ENCODE measurements at regions not wholly inside any gene's neighbourhood (a gene's known extent, or its start where the extent isn't known, plus 50 kb on each side); places are given as distances from the start of the nearest gene placed in this dataset.
"Not testable (repeated sequence)": the region's sequence is repeated elsewhere in the genome, so short reads cannot be mapped to it uniquely, and the experiment has no call there.

GRCh38 chr2:241983571-241984270 is 114.2 kb downstream of the RTP5 start:
- no peak for DNase-seq (ENCODE audit: low spot score)

DNA sequence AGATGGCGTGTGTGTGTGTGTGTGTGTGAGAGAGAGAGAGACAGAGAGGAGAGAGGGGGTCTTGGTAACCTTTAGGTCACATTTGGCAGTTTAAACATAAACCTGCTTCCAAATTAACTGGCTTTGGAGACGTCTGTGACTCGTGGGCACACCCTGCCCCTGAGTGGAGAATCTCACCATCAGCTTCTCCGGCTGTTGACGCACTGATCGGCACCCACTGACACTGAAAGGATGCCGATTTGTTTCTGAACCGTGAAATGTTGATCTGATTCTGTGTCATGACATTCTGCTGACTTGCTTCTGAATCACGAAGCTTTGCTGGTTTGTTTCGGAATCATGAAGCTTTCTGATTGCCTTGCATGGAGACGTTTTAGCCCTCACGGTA is 114.7 kb downstream of the RTP5 start:
- no peak for DNase-seq (ENCODE audit: low spot score)

DNA sequence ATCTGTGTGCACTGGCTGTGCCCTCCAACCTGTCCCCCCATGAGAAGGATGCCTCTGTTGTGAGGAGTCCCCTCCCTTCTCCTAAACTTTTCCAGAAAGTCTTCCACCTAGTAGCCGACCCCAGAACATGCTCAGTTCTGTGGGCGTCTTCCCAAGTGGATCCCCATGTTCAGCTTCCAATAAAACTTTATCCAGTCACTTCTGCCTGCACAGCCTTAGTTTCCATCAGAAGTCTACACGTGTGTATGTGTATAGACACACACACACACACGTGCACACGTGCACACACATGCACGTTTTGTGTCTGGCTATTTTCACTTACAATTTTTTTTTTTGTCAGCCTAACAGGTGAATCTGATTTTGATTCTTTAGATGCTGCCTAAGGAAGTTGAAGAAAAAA is 115.1 kb downstream of the RTP5 start:
- DNase-seq (ENCODE audit: low spot score): no peak

DNA sequence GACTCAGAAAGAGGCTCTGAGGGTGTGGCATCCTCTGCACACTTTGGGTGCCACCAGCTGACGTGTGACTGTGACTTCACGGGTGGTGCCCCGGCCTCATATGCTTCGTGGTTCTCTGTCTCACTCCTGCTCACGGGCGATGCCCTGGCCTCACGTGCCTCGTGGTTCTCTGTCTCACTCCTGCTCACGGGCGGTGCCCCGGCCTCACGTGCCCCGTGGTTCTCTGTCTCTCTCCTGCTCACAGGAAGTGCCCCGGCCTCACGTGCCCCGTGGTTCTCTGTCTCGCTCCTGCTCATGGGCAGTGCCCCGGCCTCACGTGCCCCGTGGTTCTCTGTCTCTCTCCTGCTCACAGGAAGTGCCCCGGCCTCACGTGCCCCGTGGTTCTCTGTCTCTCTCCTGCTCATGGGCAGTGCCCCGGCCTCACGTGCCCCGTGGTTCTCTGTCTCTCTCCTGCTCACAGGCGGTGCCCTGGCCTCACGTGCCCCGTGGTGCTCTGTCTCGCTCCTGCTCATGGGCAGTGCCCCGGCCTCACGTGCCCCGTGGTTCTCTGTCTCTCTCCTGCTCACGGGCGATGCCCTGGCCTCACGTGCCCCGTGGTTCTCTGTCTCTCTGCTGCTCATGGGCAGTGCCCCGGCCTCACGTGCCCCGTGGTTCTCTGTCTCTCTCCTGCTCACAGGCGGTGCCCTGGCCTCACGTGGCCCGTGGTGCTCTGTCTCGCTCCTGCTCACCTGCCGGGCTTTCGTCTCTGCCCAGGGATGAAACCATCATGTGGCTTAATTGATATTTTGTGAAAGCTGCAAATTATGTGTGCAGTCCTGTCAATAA is 115.8 kb downstream of the RTP5 start:
- not testable (repeated sequence) for DNase-seq (ENCODE audit: low spot score)

- no peak for DNase-seq (ENCODE audit: low spot score)
These were observed 116.4 kb downstream of the RTP5 start for GRCh38 chr2:241985986-241986329.

GRCh38 chr2:241986836-241987641 is 117.5 kb downstream of the RTP5 start:
- peak; percentile 11 for DNase-seq (ENCODE audit: low spot score)

DNA sequence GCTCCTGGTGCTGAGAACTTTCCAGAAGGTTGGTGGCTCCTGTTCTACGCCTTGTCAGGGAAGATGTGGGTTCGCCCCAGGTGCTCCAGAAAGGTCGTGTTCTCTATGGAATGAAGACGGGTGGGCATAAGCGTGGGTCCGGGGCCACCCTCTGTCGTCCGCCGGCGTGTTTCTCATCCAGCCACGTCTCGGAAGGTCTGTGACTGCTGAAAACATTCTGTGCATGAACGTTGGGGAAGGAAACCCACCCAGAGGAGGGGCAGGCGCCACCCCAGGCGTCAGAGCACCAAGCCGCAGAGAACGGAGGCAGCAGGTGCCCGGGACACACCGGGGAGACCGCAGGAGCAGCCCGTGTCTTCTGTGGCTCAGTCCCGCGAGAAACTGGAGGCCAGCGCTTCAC is 118.2 kb downstream of the RTP5 start:
- DNase-seq (ENCODE audit: low spot score): no peak

- DNase-seq (ENCODE audit: low spot score): no peak
These were observed 118.6 kb downstream of the RTP5 start for GRCh38 chr2:241988146-241988545.

DNA sequence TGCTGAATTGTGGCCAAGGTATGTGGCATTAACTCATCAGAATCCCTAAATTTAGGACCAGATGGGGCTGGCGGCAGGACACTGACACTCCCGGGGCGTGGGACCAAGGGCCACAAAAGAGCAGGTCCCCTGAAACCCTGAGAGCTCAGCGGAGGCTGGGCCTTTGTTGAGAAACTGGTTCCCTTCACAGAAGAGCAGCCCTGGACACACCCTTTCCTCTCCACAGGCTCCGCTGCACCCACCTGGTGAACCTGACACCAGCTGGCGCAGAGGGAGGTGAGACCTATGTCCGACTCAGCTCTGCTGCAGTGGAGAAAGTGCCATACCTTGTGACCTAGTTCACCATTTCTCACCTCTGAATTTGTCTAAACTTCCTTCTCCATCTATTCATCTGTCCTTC is 119.5 kb downstream of the RTP5 start:
- no peak for DNase-seq (ENCODE audit: low spot score)

DNA sequence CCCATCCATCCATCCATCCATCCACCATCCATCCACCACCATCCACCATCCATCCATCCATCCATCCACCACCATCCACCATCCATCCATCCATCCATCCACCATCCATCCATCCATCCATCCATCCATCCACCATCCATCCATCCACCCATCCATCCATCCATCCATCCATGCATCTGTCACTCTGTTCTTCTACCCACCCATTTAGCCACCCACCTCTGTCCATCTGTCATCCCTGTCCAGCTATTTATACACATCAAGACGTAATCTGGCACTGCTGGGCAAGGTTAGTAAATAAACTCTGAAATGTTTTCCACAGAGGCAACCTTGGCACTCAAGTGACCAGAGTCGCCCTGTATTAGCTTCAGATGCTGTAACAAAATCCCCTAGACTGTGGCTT is 120.9 kb downstream of the RTP5 start:
- no peak for DNase-seq (ENCODE audit: low spot score)

GRCh38 chr2:241991299-241991698 is 121.8 kb downstream of the RTP5 start:
- no peak for DNase-seq (ENCODE audit: low spot score)

DNA sequence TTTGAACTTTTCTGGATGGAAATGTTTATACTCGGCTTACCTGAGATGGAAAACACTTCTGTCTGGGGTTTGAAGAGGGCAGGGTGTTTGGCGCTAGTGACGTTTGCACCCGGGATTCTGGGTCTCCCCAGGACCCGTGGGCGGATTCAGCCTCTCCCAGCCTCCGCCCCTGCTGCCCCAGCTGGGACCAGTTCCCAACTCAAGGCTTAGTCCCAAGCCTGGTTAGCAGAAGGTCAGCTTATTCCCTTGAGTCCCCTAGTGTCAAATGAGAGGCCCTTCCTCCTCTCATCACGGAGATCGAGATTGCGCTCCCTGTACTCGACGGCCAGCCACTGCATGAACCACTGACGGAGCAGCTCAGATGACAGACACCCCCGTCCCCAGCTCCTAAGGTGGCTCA is 123.2 kb downstream of the RTP5 start:
- DNase-seq (ENCODE audit: low spot score): no peak

DNA sequence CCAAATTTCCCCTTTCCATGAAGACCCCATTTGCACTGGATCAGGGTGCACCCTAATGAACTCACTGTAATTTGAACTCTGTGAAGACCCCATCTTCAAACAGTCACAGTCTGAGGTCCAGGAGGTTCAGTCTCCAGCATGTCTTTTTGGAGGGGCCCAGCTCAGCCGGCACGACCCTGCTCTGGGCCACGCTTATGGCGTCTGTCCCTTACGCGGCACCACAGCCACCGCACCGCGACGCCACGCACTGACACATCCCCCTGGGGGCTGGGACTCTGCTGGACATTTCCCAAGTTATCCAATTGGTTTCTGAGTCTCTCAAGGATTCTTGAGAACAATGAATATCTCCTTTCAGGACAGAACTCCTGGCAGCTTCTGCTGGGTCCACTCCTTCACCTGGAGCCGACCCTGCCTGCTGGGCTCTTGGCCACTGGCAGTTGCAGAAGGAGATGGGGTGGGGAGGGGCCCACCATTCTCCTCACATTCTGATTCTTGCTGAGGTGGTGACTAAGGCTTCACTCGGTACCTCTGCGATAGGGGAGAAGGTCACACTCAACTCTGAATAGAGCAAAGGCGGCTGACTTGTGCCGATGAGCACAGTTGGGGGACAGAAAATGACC is 124.0 kb downstream of the RTP5 start:
- DNase-seq (ENCODE audit: low spot score): no peak

DNA sequence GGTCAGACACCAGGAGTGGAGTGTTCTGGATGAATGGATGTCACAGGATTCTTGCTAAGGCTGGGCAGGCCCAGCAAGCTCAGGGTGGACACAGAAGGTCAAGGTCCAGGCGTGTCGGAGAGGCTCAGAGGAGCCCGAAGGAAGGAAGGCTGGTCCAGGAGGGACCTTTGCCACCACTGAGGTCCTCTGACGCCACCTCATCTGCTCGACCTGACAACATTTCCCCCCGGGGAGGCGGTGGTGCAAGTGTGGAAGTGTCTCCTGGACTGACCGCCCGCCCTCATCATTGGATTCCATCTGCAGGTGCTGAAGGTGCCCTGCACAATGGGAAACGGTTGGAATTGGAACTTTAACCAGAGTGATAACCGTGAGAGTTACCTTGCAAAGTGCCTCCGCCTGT is 124.6 kb downstream of the RTP5 start:
- DNase-seq (ENCODE audit: low spot score): no peak

DNA sequence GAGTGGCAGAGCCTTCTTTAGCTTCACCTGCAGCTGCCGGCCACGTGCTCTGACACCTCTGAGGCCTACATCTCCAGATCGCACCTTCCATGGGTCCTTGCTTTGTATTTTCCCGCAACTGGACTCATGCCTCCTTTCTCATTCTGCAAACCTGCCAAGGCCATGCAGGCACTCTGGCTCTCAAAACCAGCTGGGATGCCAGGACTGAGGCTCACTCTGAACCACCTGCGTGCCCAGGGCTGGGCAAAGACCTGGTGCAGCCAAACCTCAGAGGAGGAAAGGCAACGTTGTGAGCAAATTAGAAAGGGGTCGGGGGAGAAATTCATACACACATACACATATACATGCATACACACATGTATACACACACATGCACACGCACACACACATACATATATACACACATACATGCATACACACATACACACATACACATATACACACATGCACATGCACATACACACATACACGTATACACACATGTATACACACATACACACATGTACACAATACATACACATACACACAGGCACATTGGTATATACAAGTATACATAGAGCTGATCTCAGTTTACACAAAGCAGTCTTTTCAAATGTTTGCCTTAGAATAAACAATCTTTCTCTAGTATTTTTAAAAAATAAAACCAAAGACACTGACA is 125.2 kb downstream of the RTP5 start:
- no peak for DNase-seq (ENCODE audit: low spot score)

DNA sequence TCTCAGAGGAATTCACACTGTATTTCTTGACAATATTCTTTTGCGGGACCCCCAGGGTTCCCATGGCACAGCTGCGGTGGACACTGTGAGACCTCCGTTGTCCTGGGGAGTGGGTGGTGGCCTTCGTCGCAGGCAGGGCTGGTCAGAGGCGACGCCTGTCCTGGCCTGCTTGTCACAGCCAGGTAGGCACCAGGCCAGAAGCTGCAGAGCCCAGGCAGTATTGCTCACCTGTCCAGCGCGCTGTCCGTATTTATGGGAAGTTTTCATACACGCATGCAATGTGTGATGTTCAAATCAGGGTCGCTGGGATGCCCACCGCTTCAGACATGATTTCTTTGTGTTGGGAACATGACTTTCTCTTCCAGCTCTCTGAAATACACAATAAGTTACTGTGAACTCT is 126.6 kb downstream of the RTP5 start:
- DNase-seq (ENCODE audit: low spot score): no peak

GRCh38 chr2:241997017-241997416 is 127.5 kb downstream of the RTP5 start:
- DNase-seq (ENCODE audit: low spot score): no peak

DNA sequence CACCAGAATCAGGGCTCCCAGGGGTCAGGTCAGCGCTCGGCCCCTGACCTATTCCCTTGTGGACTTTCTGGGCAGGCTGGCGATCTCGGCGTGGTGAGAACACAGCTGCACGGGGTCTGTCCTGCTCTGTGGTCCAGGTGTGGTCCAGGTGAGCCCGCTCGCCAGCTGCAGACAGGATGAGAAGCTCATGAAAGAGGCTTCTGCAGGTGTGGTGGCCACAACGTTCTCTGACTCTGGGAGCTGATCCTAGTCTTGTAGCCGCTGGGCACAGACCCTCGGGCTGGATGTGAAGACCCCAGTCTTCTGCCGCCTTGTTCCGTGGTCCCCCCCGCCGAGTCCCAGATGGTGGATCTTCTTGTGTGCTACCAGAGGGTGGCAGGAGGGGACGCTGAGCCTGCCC is 129.7 kb downstream of the RTP5 start:
- DNase-seq (ENCODE audit: low spot score): no peak

DNA sequence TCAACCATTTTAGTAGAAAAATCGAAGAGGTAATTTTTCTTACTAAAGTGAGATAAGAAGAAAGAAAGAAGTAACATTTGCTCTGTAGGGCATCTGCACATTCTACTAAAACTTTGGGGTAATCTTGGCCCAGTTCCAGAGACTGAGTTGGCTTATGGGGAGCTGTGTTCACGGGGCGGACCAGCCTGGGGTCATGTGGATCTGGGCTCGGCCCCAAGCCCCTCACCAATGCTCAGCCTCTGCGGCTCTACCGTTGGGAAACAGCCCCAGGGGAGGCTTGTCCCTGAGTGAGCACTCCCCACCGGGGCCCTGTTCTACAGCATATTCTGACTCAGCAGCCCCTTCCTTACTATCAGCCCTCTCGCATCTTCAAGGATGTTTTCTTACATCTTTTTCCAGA is 132.3 kb downstream of the RTP5 start:
- DNase-seq (ENCODE audit: low spot score): no peak

GRCh38 chr2:242002944-242003343 is 133.4 kb downstream of the RTP5 start:
- DNase-seq (ENCODE audit: low spot score): no peak

DNA sequence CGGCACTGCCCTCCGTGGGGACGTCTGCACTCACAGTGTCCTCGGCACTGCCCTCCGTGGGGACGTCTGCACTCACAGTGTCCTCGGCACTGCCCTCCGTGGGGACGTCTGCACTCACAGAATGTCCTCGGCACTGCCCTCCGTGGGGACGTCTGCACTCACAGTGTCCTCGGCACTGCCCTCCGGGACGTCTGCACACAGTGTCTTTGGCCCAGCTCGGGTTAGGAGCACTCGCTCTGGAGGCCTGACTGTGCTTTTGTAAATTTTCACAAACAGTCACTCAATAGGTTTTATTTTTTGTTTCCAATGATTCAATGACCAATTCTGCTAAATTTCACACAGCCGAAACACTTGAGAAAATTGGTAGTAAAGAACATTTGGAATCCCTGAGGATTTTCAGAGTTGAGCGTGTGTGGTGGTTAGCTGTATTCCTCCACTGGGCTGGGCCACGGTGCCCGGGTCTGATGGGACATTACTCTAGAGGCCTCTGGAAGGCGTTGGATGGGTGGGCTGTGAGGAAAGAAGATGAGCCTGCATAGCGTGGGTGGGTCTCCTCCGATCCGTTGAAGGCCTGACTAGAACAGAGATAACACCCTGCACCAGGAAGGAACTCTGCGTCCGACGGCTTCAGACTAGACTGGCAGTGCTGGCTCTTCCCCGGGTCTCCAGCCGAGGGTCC is 134.8 kb downstream of the RTP5 start:
- no peak for DNase-seq (ENCODE audit: low spot score)

- DNase-seq (ENCODE audit: low spot score): no peak
These were observed 135.3 kb downstream of the RTP5 start for GRCh38 chr2:242004902-242005230.
